Hepatocyte (in vitro differentiated cells): ENCODE measurements at regions not wholly inside any gene's neighbourhood (a gene's known extent, or its start where the extent isn't known, plus 50 kb on each side); places are given as distances from the start of the nearest gene placed in this dataset.

Source experiments
- DNase-seq: peaks from one replicate; pipeline ENCODE4 v3.0.0-alpha.2; 2016; ENCODE audit warnings: low spot score
- H2AFZ ChIP-seq: fragments of 200-600 bp; sonication (generic); 2 replicates; pipeline ENCODE4 v1.6.0; 2016; ENCODE audit warnings: antibody characterized with exemption, mild to moderate bottlenecking
- H3K27ac ChIP-seq: fragments of 200-600 bp; sonication (generic); 2 replicates; pipeline ENCODE4 v1.5.1; 2016; ENCODE audit warnings: mild to moderate bottlenecking
- H3K27me3 ChIP-seq: fragments of 200-600 bp; sonication (generic); 2 replicates; pipeline ENCODE4 v1.6.1; 2016
- H3K36me3 ChIP-seq: fragments of 200-600 bp; sonication (generic); replicated peaks from 2 replicates; pipeline ENCODE4 v1.5.1; 2016; ENCODE audit warnings: low read depth; ENCODE audit not compliant: insufficient read depth
- H3K4me1 ChIP-seq: fragments of 200-600 bp; sonication (generic); 2 replicates; pipeline ENCODE4 v1.5.1; 2016; ENCODE audit warnings: mild to moderate bottlenecking, moderate library complexity; ENCODE audit not compliant: insufficient read depth
- H3K4me2 ChIP-seq: fragments of 200-600 bp; sonication (generic); 2 replicates; pipeline ENCODE4 v1.6.0; 2016
- H3K4me3 ChIP-seq: fragments of 200-600 bp; sonication (generic); 2 replicates; pipeline ENCODE4 v1.5.1; 2016; ENCODE audit warnings: mild to moderate bottlenecking
- H3K79me2 ChIP-seq: fragments of 200-600 bp; sonication (generic); 2 replicates; pipeline ENCODE4 v1.6.0; 2017; ENCODE audit warnings: mild to moderate bottlenecking
- H3K9me2 ChIP-seq: fragments of 200-600 bp; sonication (generic); replicated peaks from 2 replicates; pipeline ENCODE4 v1.6.0; 2017; ENCODE audit warnings: mild to moderate bottlenecking; ENCODE audit not compliant: insufficient read depth
- H3K9me3 ChIP-seq: fragments of 200-600 bp; sonication (generic); 2 replicates; pipeline ENCODE4 v1.5.1; 2016; ENCODE audit warnings: low read depth, mild to moderate bottlenecking
- H4K20me1 ChIP-seq: fragments of 200-600 bp; sonication (generic); 2 replicates; pipeline ENCODE4 v1.6.0; 2016; ENCODE audit warnings: mild to moderate bottlenecking; ENCODE audit not compliant: insufficient read depth, poor library complexity, severe bottlenecking
- EZH2 ChIP-seq: fragments of 200-600 bp; sonication (generic); IDR thresholded peaks from 2 replicates; pipeline ENCODE4 v1.6.1; 2016; ENCODE audit warnings: antibody characterized with exemption, mild to moderate bottlenecking, borderline replicate concordance
- EZH2phosphoT487 ChIP-seq: fragments of 200-600 bp; sonication (generic); IDR thresholded peaks from one replicate; pipeline ENCODE4 v1.6.1; 2018; ENCODE audit warnings: antibody characterized with exemption, mild to moderate bottlenecking, low read depth, moderate library complexity; ENCODE audit not compliant: unreplicated experiment, severe bottlenecking
- WGBS: methylation state at CpG from one replicate; pipeline ENCODE4 v1.1.6; 2016; ENCODE audit warnings: low lambda C conversion rate; ENCODE audit errors: missing lambda C conversion rate; 5-methylcytosine and 5-hydroxymethylcytosine counted together
- TF ChIP-seq, protein P1 (sequence below): fragments of 200-600 bp; sonication (generic); IDR thresholded peaks from 2 replicates; pipeline ENCODE4 v1.5.1; 2016; ENCODE audit warnings: antibody characterized with exemption, mild to moderate bottlenecking; ENCODE audit not compliant: poor library complexity

- no peaks in the 10 kb centered on the region for H3K36me3 ChIP-seq
- no peaks in the 10 kb centered on the region for H3K9me2 ChIP-seq
- no peak overlapping the region for H2AFZ ChIP-seq
- H3K4me2 ChIP-seq = no peak overlapping the region
- no peaks in the 10 kb centered on the region for H3K79me2 ChIP-seq
- no peak overlapping the region for H3K4me3 ChIP-seq
- H3K4me1 ChIP-seq = peaks cover 5% of the 10 kb centered on the region
- H3K27me3 ChIP-seq = no peaks in the 10 kb centered on the region
- TF ChIP-seq EZH2 (no peak), EZH2phosphoT487 (no peak)
- TF ChIP-seq, protein P1, sequence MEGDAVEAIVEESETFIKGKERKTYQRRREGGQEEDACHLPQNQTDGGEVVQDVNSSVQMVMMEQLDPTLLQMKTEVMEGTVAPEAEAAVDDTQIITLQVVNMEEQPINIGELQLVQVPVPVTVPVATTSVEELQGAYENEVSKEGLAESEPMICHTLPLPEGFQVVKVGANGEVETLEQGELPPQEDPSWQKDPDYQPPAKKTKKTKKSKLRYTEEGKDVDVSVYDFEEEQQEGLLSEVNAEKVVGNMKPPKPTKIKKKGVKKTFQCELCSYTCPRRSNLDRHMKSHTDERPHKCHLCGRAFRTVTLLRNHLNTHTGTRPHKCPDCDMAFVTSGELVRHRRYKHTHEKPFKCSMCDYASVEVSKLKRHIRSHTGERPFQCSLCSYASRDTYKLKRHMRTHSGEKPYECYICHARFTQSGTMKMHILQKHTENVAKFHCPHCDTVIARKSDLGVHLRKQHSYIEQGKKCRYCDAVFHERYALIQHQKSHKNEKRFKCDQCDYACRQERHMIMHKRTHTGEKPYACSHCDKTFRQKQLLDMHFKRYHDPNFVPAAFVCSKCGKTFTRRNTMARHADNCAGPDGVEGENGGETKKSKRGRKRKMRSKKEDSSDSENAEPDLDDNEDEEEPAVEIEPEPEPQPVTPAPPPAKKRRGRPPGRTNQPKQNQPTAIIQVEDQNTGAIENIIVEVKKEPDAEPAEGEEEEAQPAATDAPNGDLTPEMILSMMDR = no peak
- 85% methylated on average over 4 of the region's 4 CpGs for WGBS
- DNase-seq = no peak
- no peak overlapping the region for H3K27ac ChIP-seq
- H4K20me1 ChIP-seq = no peaks in the 10 kb centered on the region
- no peaks in the 10 kb centered on the region for H3K9me3 ChIP-seq
Measured at GRCh38 chr20:50328996-50329898, 138.6 kb downstream of the CEBPB start.

DNA sequence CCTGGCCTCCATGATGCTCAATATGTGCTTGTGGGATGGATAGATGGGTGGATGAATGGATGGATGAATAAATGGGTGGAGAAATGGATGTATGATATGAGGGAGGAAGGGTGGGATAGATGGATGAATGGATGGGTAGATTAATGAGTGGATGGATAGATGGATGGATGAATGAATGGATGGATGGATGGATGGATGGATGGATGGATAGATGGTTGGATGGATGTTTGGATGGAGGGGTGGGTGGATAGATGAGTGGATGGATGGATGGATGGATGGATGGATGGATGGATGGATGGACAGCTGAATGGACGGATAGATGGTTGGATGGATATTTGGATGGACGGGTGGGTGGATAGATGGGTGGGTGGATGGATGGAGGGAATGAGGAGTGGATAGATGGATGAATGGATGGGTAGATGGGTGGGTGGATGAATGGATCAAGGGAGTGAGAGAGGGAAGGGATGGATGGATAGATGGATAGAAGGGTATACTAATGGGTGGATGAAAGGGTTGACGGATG, 139.4 kb downstream of the CEBPB start:
- H3K4me1 ChIP-seq = peaks cover 5% of the 10 kb centered on the region
- H3K27me3 ChIP-seq = no peaks in the 10 kb centered on the region
- TF ChIP-seq, protein P1 = no peak
- TF ChIP-seq EZH2 (no peak), EZH2phosphoT487 (no peak)
- no peaks in the 10 kb centered on the region for H3K36me3 ChIP-seq
- H3K9me3 ChIP-seq = no peaks in the 10 kb centered on the region
- H3K4me3 ChIP-seq = no peak overlapping the region
- H3K27ac ChIP-seq = no peak overlapping the region
- no peak for DNase-seq
- WGBS = 97% methylated on average over 2 of the region's 3 CpGs
- no peaks in the 10 kb centered on the region for H3K9me2 ChIP-seq
- H2AFZ ChIP-seq = no peak overlapping the region
- H3K4me2 ChIP-seq = no peak overlapping the region
- no peaks in the 10 kb centered on the region for H3K79me2 ChIP-seq
- no peaks in the 10 kb centered on the region for H4K20me1 ChIP-seq

GRCh38 chr20:50330504-50331313, 140.1 kb downstream of the CEBPB start:
- H3K4me3 ChIP-seq = no peak overlapping the region
- WGBS = 82% methylated on average over 16 of the region's 17 CpGs
- H4K20me1 ChIP-seq = no peaks in the 10 kb centered on the region
- no peak overlapping the region for H2AFZ ChIP-seq
- no peak overlapping the region for H3K4me2 ChIP-seq
- H3K79me2 ChIP-seq = no peaks in the 10 kb centered on the region
- no peak overlapping the region for H3K27ac ChIP-seq
- TF ChIP-seq EZH2phosphoT487 (no peak), EZH2 (no peak)
- TF ChIP-seq, protein P1 = no peak
- H3K9me3 ChIP-seq = no peaks in the 10 kb centered on the region
- H3K36me3 ChIP-seq = no peaks in the 10 kb centered on the region
- no peaks in the 10 kb centered on the region for H3K27me3 ChIP-seq
- H3K9me2 ChIP-seq = no peaks in the 10 kb centered on the region
- peaks cover 5% of the 10 kb centered on the region for H3K4me1 ChIP-seq
- DNase-seq = no peak
